GM23248 (cell line): ENCODE measurements at regions not wholly inside any gene's neighbourhood (a gene's known extent, or its start where the extent isn't known, plus 50 kb on each side); places are given as distances from the start of the nearest gene placed in this dataset.

ENCODE experiments used
- EZH2 ChIP-seq: fragments of 200-600 bp; sonication (generic); IDR thresholded peaks from 2 replicates; pipeline ENCODE4 v1.6.1; 2018; ENCODE audit warnings: antibody characterized with exemption, mild to moderate bottlenecking; ENCODE audit not compliant: insufficient read depth, poor library complexity, severe bottlenecking
- EZH2phosphoT487 ChIP-seq: fragments of 200-600 bp; sonication (generic); IDR thresholded peaks from 2 replicates; pipeline ENCODE4 v1.6.1; 2018; ENCODE audit warnings: antibody characterized with exemption, moderate library complexity, mild to moderate bottlenecking, low read depth; ENCODE audit not compliant: insufficient read depth

GRCh38 chr19:32068793-32069192, 276.6 kb upstream of the ZNF507 start:
- TF ChIP-seq EZH2, result no peak
- TF ChIP-seq EZH2phosphoT487, result no peak
